H1 (cell line): ENCODE measurements at regions not wholly inside any gene's neighbourhood (a gene's known extent, or its start where the extent isn't known, plus 50 kb on each side); places are given as distances from the start of the nearest gene placed in this dataset.

Source experiments
- CTCF ChIA-PET: fragments of 300-600 bp; sonication (Branson Sonifier 250); formaldehyde crosslinking; loops from one replicate; lab custom pipeline; 2021; ENCODE audit not compliant: partially characterized antibody; lab: Charles Lee
- POLR2A ChIA-PET: fragments of 300-600 bp; sonication (Branson Sonifier 250); formaldehyde crosslinking; loops from one replicate; lab custom pipeline; 2021; ENCODE audit warnings: inconsistent platforms; ENCODE audit not compliant: partially characterized antibody; lab: Charles Lee
- DNase-seq, 2 experiments: peaks; one replicate each; pipeline versions ENCODE4 v3.0.0 to v3.0.0-alpha.2; 2010 to 2022; ENCODE audit warnings: low spot score in 2 of 2, low read depth in 1 of 2, mixed read lengths in 1 of 2
- FAIRE-seq: peaks from 2 replicates; lab custom pipeline; 2011; peaks lifted over from hg19 to GRCh38; lab: Jason Lieb, UNC
- H2AFZ ChIP-seq: 2 replicates; pipeline ENCODE4 v1.8.1; 2012; ENCODE audit warnings: low read length, inconsistent platforms
- H2AK5ac ChIP-seq: 2 replicates; pipeline ENCODE4 v1.6.1; 2013; ENCODE audit warnings: low read depth, low read length
- H2BK120ac ChIP-seq: replicated peaks from 2 replicates; pipeline ENCODE3; 2013; ENCODE audit warnings: low read depth, low read length, inconsistent platforms
- H2BK12ac ChIP-seq: 2 replicates; pipeline ENCODE4 v1.6.1; 2013; ENCODE audit warnings: low read depth, low read length
- H2BK15ac ChIP-seq: 2 replicates; pipeline ENCODE4 v1.6.1; 2013; ENCODE audit warnings: low read length
- H2BK20ac ChIP-seq: 2 replicates; pipeline ENCODE4 v1.6.1; 2013; ENCODE audit warnings: low read length
- H2BK5ac ChIP-seq: 2 replicates; pipeline ENCODE4 v1.6.1; 2013; ENCODE audit warnings: low read depth, low read length
- H3K14ac ChIP-seq: 2 replicates; pipeline ENCODE4 v1.6.1; 2013; ENCODE audit warnings: inconsistent platforms; ENCODE audit not compliant: insufficient read length
- H3K18ac ChIP-seq: 2 replicates; pipeline ENCODE4 v1.6.1; 2013; ENCODE audit warnings: low read length; ENCODE audit errors: extremely low read depth
- H3K23ac ChIP-seq: 2 replicates; pipeline ENCODE4 v1.6.1; 2013; ENCODE audit warnings: inconsistent platforms; ENCODE audit not compliant: insufficient read length
- H3K23me2 ChIP-seq: 2 replicates; pipeline ENCODE4 v1.6.1; 2013; ENCODE audit warnings: low read depth, low read length
- H3K27ac ChIP-seq: 2 replicates; pipeline ENCODE4 v1.6.1; 2011; ENCODE audit warnings: low read depth, low read length, inconsistent platforms
- H3K27me3 ChIP-seq, 4 experiments: replicated peaks in 1 of 4; 1 replicate in 1 of 4; 2 replicates in 3 of 4; pipeline versions ENCODE4 v1.6.1 to v1.8.1; 2011 to 2013; ENCODE audit warnings: low read length in 3 of 4, mild to moderate bottlenecking in 3 of 4, inconsistent platforms in 2 of 4, mixed read lengths in 2 of 4, moderate library complexity in 1 of 4; ENCODE audit not compliant: control insufficient read depth in 3 of 4, insufficient read depth in 3 of 4; ENCODE audit errors: extremely low read depth in 1 of 4
- H3K36me3 ChIP-seq, 4 experiments: 2 replicates each; pipeline versions ENCODE4 v1.6.1 to v1.8.1; 2011 to 2013; ENCODE audit warnings: mild to moderate bottlenecking in 4 of 4, low read length in 3 of 4, moderate library complexity in 2 of 4, control low read depth in 1 of 4, inconsistent platforms in 1 of 4; ENCODE audit not compliant: insufficient read depth in 4 of 4, control insufficient read depth in 2 of 4
- H3K4ac ChIP-seq: replicated peaks from 2 replicates; pipeline ENCODE3; 2013; ENCODE audit warnings: low read length, low read depth, mixed read lengths, inconsistent platforms; ENCODE audit not compliant: insufficient read length
- H3K4me1 ChIP-seq, 4 experiments: replicated peaks in 1 of 4; 1 replicate in 1 of 4; 2 replicates in 3 of 4; pipeline versions ENCODE4 v1.6.1 to v1.8.1; 2011 to 2013; ENCODE audit warnings: low read length in 3 of 4, inconsistent platforms in 2 of 4, mixed read lengths in 1 of 4; ENCODE audit not compliant: insufficient read depth in 4 of 4, control insufficient read depth in 3 of 4
- H3K4me2 ChIP-seq, 2 experiments: 2 replicates each; pipeline versions ENCODE4 v1.6.1 to v1.8.1; 2011 to 2013; ENCODE audit warnings: low read depth in 2 of 2, low read length in 2 of 2, control low read depth in 1 of 2, inconsistent platforms in 1 of 2, mild to moderate bottlenecking in 1 of 2; ENCODE audit not compliant: insufficient read depth in 1 of 2
- H3K4me3 ChIP-seq, 4 experiments: fragments of 200-600, 300-600 bp in 1 of 4; sonication (generic), shearing (Covaris generic), sonication (Bioruptor Twin) in 1 of 4; 2 replicates each; pipeline versions ENCODE4 v1.5.1 to v1.8.1; 2011 to 2016; ENCODE audit warnings: low read length in 4 of 4, low read depth in 3 of 4, control low read depth in 2 of 4, inconsistent platforms in 2 of 4, mild to moderate bottlenecking in 2 of 4, mixed read lengths in 1 of 4, moderate library complexity in 1 of 4; ENCODE audit not compliant: insufficient read depth in 2 of 4; ENCODE audit errors: extremely low read depth in 1 of 4
- H3K56ac ChIP-seq: replicated peaks from 2 replicates; pipeline ENCODE3; 2013; ENCODE audit warnings: low read depth, mild to moderate bottlenecking, mixed read lengths, low read length, inconsistent platforms; ENCODE audit not compliant: insufficient read length
- H3K79me1 ChIP-seq: 2 replicates; pipeline ENCODE4 v1.6.1; 2013; ENCODE audit warnings: low read depth, low read length, control low read depth
- H3K79me2 ChIP-seq, 2 experiments: 2 replicates each; pipeline versions ENCODE4 v1.6.1 to v1.8.1; 2012 to 2013; ENCODE audit warnings: low read length in 2 of 2, mild to moderate bottlenecking in 2 of 2, inconsistent platforms in 1 of 2; ENCODE audit not compliant: insufficient read depth in 2 of 2, control insufficient read depth in 1 of 2
- H3K9ac ChIP-seq, 4 experiments: replicated peaks in 1 of 4; 1 replicate in 1 of 4; 2 replicates in 3 of 4; pipeline versions ENCODE4 v1.6.1 to v1.8.1; 2011 to 2013; ENCODE audit warnings: low read depth in 3 of 4, low read length in 3 of 4, control low read depth in 2 of 4, mild to moderate bottlenecking in 2 of 4, moderate library complexity in 2 of 4, inconsistent platforms in 1 of 4; ENCODE audit errors: extremely low read depth in 1 of 4
- H3K9me3 ChIP-seq, 2 experiments: 2 replicates each; pipeline versions ENCODE4 v1.6.1 to v1.8.1; 2012 to 2013; ENCODE audit warnings: mild to moderate bottlenecking in 2 of 2, moderate library complexity in 2 of 2, control low read depth in 1 of 2, inconsistent platforms in 1 of 2, low read depth in 1 of 2, low read length in 1 of 2, mixed read lengths in 1 of 2; ENCODE audit not compliant: insufficient read depth in 2 of 2
- H4K20me1 ChIP-seq, 2 experiments: replicated peaks in 1 of 2; 2 replicates each; pipeline versions ENCODE3 to v1.8.1; 2011 to 2013; ENCODE audit warnings: inconsistent platforms in 2 of 2, low read length in 2 of 2, mild to moderate bottlenecking in 1 of 2; ENCODE audit not compliant: insufficient read depth in 2 of 2, control insufficient read depth in 1 of 2
- H4K5ac ChIP-seq: 2 replicates; pipeline ENCODE4 v1.6.1; 2013; ENCODE audit warnings: low read length, low read depth, mixed read lengths, inconsistent platforms; ENCODE audit not compliant: insufficient read length
- H4K8ac ChIP-seq: 2 replicates; pipeline ENCODE4 v1.8.0; 2013; ENCODE audit warnings: mild to moderate bottlenecking, moderate library complexity, low read length, inconsistent platforms; ENCODE audit not compliant: insufficient read depth; ENCODE audit errors: extremely low read depth
- H4K91ac ChIP-seq: replicated peaks from 2 replicates; pipeline ENCODE3; 2013; ENCODE audit warnings: low read length, mixed read lengths, inconsistent platforms; ENCODE audit not compliant: insufficient read length
- ASH2L ChIP-seq: fragments of 200-600, 300-600 bp; sonication (generic); IDR thresholded peaks from one replicate; pipeline ENCODE4 v1.7.1; 2017; ENCODE audit warnings: low read length
- BCL11A ChIP-seq, 2 experiments: IDR thresholded peaks; one replicate each; pipeline ENCODE4 v1.6.1; 2011; ENCODE audit warnings: low read depth in 2 of 2, low read length in 2 of 2, mild to moderate bottlenecking in 2 of 2
- CTBP2 ChIP-seq: IDR thresholded peaks from 2 replicates; pipeline ENCODE4 v1.7.0; 2011; ENCODE audit warnings: borderline replicate concordance, mild to moderate bottlenecking, moderate library complexity, mixed read lengths, low read length; ENCODE audit not compliant: insufficient read depth, insufficient read length
- E2F6 ChIP-seq: IDR thresholded peaks from 2 replicates; pipeline ENCODE4 v1.6.1; 2012; ENCODE audit warnings: inconsistent platforms
- EGR1 ChIP-seq: IDR thresholded peaks from 2 replicates; pipeline ENCODE4 v1.6.1; 2011; ENCODE audit warnings: low read depth, low read length, borderline replicate concordance
- EZH2 ChIP-seq: fragments of 200-600 bp; sonication (generic); IDR thresholded peaks from 2 replicates; pipeline ENCODE4 v1.7.1; 2012; ENCODE audit warnings: low read depth, mild to moderate bottlenecking, moderate library complexity, low read length, inconsistent platforms; ENCODE audit not compliant: severe bottlenecking
- POLR2A ChIP-seq, 2 experiments: IDR thresholded peaks; 1 replicate in 1 of 2; 2 replicates in 1 of 2; pipeline ENCODE4 v1.6.1; 2011; ENCODE audit warnings: low read depth in 2 of 2, low read length in 2 of 2, mild to moderate bottlenecking in 2 of 2; ENCODE audit errors: control extremely low read depth in 1 of 2
- POLR2AphosphoS5 ChIP-seq: IDR thresholded peaks from 2 replicates; pipeline ENCODE4 v1.6.1; 2011; ENCODE audit warnings: low read depth, low read length
- RFX5 ChIP-seq: IDR thresholded peaks from 2 replicates; pipeline ENCODE4 v1.6.1; 2011; ENCODE audit warnings: low read depth, low read length, improper control_type of control experiment, borderline replicate concordance
- SIRT6 ChIP-seq: IDR thresholded peaks from one replicate; pipeline ENCODE4 v1.7.1; 2012; ENCODE audit warnings: low read length, inconsistent platforms
- SIX5 ChIP-seq: IDR thresholded peaks from 2 replicates; pipeline ENCODE4 v1.6.1; 2011; ENCODE audit warnings: mild to moderate bottlenecking, low read depth, low read length
- SP1 ChIP-seq: IDR thresholded peaks from 2 replicates; pipeline ENCODE4 v1.6.1; 2011; ENCODE audit warnings: low read depth, low read length
- TAF1 ChIP-seq: IDR thresholded peaks from 2 replicates; pipeline ENCODE4 v1.6.1; 2011; ENCODE audit warnings: mild to moderate bottlenecking, low read depth, low read length
- TEAD4 ChIP-seq: IDR thresholded peaks from 2 replicates; pipeline ENCODE4 v1.6.1; 2012; ENCODE audit warnings: low read depth, low read length, inconsistent platforms, mixed read lengths
- WGBS, 2 experiments: shearing (Covaris generic) in 1 of 2; methylation state at CpG; one replicate each; pipeline versions ENCODE4 v1.1.6 to v1.1.7; 2013 to 2015; ENCODE audit warnings: low lambda C conversion rate in 2 of 2, mixed read lengths in 2 of 2, inconsistent platforms in 1 of 2, low coverage in 1 of 2, missing lambda C conversion rate in 1 of 2; ENCODE audit not compliant: insufficient replicate concordance in 2 of 2, insufficient coverage in 1 of 2, insufficient read length in 1 of 2; ENCODE audit errors: extremely low coverage in 1 of 2, missing lambda C conversion rate in 1 of 2; 5-methylcytosine and 5-hydroxymethylcytosine counted together

- no peaks in the 10 kb centered on the region; a peak in 1 of 7 replicates for H3K27me3 ChIP-seq
- H2BK15ac ChIP-seq: no peak overlapping the region
- DNase-seq (no peak), FAIRE-seq (no peak)
- H3K23me2 ChIP-seq: no peaks in the 10 kb centered on the region
- no peak overlapping the region for H3K4me2 ChIP-seq
- no peak overlapping the region for H3K27ac ChIP-seq
- ChIA-PET CTCF (no interaction called here), POLR2A (no interaction called here)
- H3K18ac ChIP-seq: no peak overlapping the region
- H4K20me1 ChIP-seq: no peaks in the 10 kb centered on the region
- no peak overlapping the region for H4K8ac ChIP-seq
- no peaks in the 10 kb centered on the region for H3K4me1 ChIP-seq
- 89% methylated on average over 4 of the region's 4 CpGs; no CpG with 5 or more reads in 1 of the 2 experiments for WGBS, 2 experiments
- H2BK120ac ChIP-seq: no peak overlapping the region
- no peak overlapping the region for H2BK5ac ChIP-seq
- no peak overlapping the region for H2BK20ac ChIP-seq
- H2AK5ac ChIP-seq: no peak overlapping the region
- H4K91ac ChIP-seq: no peak overlapping the region
- no peak overlapping the region for H2BK12ac ChIP-seq
- H3K36me3 ChIP-seq: no peaks in the 10 kb centered on the region
- no peaks in the 10 kb centered on the region for H3K79me2 ChIP-seq
- H3K9me3 ChIP-seq: no peaks in the 10 kb centered on the region
- no peak overlapping the region for H3K56ac ChIP-seq
- no peak overlapping the region for H3K4ac ChIP-seq
- H4K5ac ChIP-seq: no peak overlapping the region
- H3K4me3 ChIP-seq: no peak overlapping the region
- no peak overlapping the region for H3K14ac ChIP-seq
- no peak overlapping the region for H3K9ac ChIP-seq
- no peak overlapping the region for H3K23ac ChIP-seq
- H2AFZ ChIP-seq: no peak overlapping the region
- H3K79me1 ChIP-seq: no peaks in the 10 kb centered on the region
- TF ChIP-seq POLR2AphosphoS5 (no peak), BCL11A (IDR thresholded peaks at IDR 0.05; ENCODE audit: low read depth in 2 of 2, low read length in 2 of 2) (no peak), CTBP2 (no peak), EZH2 (no peak), SP1 (no peak), ASH2L (no peak), SIX5 (no peak), EGR1 (no peak), RFX5 (no peak), SIRT6 (no peak), TEAD4 (no peak), TAF1 (no peak), POLR2A (IDR thresholded peaks at IDR 0.05; ENCODE audit: control extremely low read depth in 1 of 2, low read depth in 2 of 2, low read length in 2 of 2) (no peak), E2F6 (no peak)
These were observed 219.7 kb upstream of the ADARB2 start for GRCh38 chr10:1957057-1957456.
